Large intestine (tissue), 3 donors: ENCODE measurements at regions not wholly inside any gene's neighbourhood (a gene's known extent, or its start where the extent isn't known, plus 50 kb on each side); places are given as distances from the start of the nearest gene placed in this dataset.
A peak's percentile ranks its signal among the peaks of the same experiment; 100 is the strongest.
"Not testable (repeated sequence)": the region's sequence is repeated elsewhere in the genome, so short reads cannot be mapped to it uniquely, and the experiment has no call there.

Source experiments
- DNase-seq, 2 donors: peaks; one replicate each; pipeline versions ENCODE4 v3.0.0 to v3.0.0-alpha.2; 2013
- H3K27ac ChIP-seq: one replicate; pipeline ENCODE4 v1.5.1; 2013; ENCODE audit warnings: low read length
- H3K27me3 ChIP-seq: 2 replicates; pipeline ENCODE4 v1.6.1; 2013; ENCODE audit warnings: low read length; ENCODE audit not compliant: control insufficient read depth, insufficient read depth
- H3K36me3 ChIP-seq: 2 replicates; pipeline ENCODE4 v1.6.1; 2013; ENCODE audit warnings: low read length; ENCODE audit not compliant: control insufficient read depth, insufficient read depth
- H3K4me1 ChIP-seq: one replicate; pipeline ENCODE4 v1.6.1; 2013; ENCODE audit warnings: low read length; ENCODE audit not compliant: control insufficient read depth, insufficient read depth
- H3K4me3 ChIP-seq: one replicate; pipeline ENCODE4 v1.5.1; 2013; ENCODE audit warnings: low read length
- H3K9me3 ChIP-seq: one replicate; pipeline ENCODE4 v1.6.1; 2013; ENCODE audit warnings: mild to moderate bottlenecking, low read depth, low read length, moderate library complexity; ENCODE audit not compliant: control insufficient read depth
- WGBS: methylation state at CpG from one replicate; pipeline ENCODE4 v1.1.5; 2013; ENCODE audit warnings: low lambda C conversion rate; ENCODE audit not compliant: insufficient coverage; 5-methylcytosine and 5-hydroxymethylcytosine counted together

DNA sequence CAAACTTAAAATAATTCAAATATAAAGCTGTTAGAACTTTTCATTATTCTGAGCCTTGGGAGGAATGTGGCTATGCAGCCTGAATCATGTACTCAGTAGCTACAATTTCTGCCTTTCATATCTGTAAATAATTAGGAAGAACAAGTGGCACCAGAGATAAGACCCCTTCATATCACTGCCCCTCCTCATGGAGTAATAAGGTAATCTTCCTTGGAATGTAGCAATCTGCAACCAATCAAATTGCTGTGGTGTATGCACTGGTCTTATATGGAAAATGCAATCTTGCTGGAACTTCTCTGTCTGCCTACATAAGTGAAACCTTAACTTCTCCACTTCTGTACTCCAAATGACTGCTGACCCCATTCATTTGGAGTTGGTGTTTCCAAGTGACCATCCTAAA is 104.4 kb upstream of the VANGL1 start:
- no peaks in the 10 kb centered on the region for H3K36me3 ChIP-seq

DNA sequence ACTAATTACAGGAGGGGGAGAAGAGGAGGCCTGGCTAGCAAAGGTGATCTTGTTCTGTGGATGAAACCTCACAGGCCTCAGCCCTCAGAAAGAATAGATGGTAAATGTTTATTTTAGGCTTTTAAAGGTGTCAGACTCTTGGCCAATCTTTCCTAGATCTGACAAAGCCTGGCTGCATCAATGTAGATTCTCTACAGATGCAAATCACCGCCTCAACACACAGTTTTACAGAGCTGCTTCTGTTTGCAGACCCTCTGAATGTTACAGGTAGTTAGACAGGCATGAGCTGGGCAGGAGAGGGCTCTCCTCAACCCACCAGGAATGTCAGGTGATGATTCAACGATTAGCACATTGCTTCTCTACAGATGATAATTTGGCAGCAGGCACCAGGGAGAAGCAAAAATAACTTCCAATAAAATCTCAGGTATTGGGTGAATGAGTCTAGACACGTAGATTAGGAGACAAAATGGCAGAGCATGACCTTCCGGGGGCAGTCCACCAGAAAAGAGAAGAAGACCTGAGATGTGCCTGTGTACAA is 105.4 kb upstream of the VANGL1 start:
- H3K9me3 ChIP-seq, result peaks cover 3% of the 10 kb centered on the region
- no peaks in the 10 kb centered on the region for H3K36me3 ChIP-seq
- no peak overlapping the region for H3K4me3 ChIP-seq
- no peak overlapping the region for H3K27ac ChIP-seq
- no peaks in the 10 kb centered on the region for H3K4me1 ChIP-seq
- no peak for DNase-seq
- WGBS, result no CpG with 5 or more reads among the region's 4 CpGs
- H3K27me3 ChIP-seq, result no peaks in the 10 kb centered on the region

More for the DNA sequence above, 104.4 kb upstream of the VANGL1 start:
- Histone ChIP-seq H3K4me3 (no peak overlapping the region), H3K27me3 (no peaks in the 10 kb centered on the region), H3K4me1 (no peaks in the 10 kb centered on the region), H3K9me3 (peaks cover 3% of the 10 kb centered on the region), H3K27ac (no peak overlapping the region)
- no peak for DNase-seq

DNA sequence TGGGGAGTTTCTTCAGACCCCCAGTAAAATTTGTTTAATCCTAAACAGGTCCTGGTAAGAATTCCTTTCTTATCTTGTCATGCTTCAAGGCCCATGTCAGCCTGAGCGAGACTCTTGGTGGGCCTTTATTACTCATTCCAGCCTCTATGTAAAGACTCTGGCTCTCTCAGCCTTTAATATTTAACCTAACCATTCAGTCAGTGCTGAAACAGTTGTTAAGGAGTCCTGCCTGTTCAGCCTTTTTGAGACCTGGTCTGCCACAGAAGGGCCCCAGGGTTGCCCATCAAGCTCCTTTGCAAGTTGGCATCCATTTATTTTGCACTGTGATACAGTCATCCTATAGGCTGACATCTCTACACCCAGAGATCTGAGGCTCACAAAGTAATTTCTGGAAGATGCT is 107.7 kb upstream of the VANGL1 start:
- 40% methylated on average over 1 of the region's 1 CpG for WGBS
- no peak for DNase-seq
- no peak overlapping the region for H3K27ac ChIP-seq

DNA sequence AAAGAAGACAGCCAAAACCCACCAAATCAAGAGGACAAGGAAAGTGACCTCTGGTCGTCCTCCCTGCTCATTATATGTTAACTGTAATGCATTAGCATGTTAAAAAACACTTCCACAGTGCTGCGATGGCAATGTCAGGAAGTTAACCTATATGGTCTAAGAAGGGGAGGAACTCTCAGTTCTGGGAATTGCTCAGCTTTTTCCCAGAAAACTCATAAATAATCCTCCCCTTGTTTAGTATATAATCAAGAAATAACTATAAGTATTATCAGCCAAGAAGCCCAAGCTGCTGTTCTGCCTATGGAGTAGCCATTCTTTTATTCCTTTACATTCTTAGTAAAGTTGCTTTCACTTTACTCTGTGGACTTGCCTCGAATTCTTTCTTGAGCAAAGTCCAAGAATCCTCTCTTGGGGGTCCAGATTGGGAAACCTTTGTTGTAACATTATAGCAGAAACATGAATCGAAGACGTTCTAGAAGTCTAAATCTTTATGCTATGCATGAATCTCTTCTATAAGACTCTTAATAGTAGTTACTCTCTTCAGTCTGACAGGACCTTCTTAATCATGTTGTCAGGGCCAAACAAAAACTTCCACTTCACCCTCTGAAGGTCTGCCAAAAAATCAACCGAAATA is 110.0 kb upstream of the VANGL1 start:
- no peak overlapping the region for H3K27ac ChIP-seq
- no peak overlapping the region for H3K4me3 ChIP-seq
- no peaks in the 10 kb centered on the region for H3K36me3 ChIP-seq
- H3K27me3 ChIP-seq, result no peaks in the 10 kb centered on the region
- DNase-seq, result peak; percentile 30 to 61
- 7% methylated on average over 2 of the region's 6 CpGs for WGBS
- H3K4me1 ChIP-seq, result no peaks in the 10 kb centered on the region
- peaks cover 3% of the 10 kb centered on the region for H3K9me3 ChIP-seq

More for the DNA sequence above, 107.7 kb upstream of the VANGL1 start:
- Histone ChIP-seq H3K36me3 (no peaks in the 10 kb centered on the region), H3K9me3 (peaks cover 3% of the 10 kb centered on the region), H3K4me3 (no peak overlapping the region), H3K4me1 (no peaks in the 10 kb centered on the region), H3K27me3 (no peaks in the 10 kb centered on the region)

DNA sequence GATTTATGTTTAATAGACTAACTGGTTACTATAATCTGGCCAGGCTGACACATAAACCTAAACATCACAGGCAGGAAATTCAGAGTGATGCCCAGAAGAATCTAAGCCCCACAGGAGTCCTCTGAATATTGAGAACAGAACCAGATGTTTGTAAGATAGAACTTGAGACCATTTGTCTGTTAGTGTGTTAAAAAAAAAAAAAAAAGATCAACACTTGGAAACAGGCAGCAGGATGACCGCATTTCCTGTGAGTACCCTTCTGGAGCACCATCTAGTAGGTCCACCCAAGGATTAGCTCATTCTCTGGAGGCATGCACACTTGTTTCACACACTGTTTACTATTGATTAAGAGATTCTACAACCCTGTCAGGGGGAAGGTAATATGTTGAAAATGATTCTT is 111.4 kb upstream of the VANGL1 start:
- no CpG with 5 or more reads among the region's 1 CpG for WGBS
- Histone ChIP-seq H3K27ac (no peak overlapping the region), H3K36me3 (no peaks in the 10 kb centered on the region), H3K4me1 (no peaks in the 10 kb centered on the region), H3K9me3 (peaks cover 3% of the 10 kb centered on the region), H3K4me3 (no peak overlapping the region), H3K27me3 (no peaks in the 10 kb centered on the region)
- DNase-seq, result no peak

DNA sequence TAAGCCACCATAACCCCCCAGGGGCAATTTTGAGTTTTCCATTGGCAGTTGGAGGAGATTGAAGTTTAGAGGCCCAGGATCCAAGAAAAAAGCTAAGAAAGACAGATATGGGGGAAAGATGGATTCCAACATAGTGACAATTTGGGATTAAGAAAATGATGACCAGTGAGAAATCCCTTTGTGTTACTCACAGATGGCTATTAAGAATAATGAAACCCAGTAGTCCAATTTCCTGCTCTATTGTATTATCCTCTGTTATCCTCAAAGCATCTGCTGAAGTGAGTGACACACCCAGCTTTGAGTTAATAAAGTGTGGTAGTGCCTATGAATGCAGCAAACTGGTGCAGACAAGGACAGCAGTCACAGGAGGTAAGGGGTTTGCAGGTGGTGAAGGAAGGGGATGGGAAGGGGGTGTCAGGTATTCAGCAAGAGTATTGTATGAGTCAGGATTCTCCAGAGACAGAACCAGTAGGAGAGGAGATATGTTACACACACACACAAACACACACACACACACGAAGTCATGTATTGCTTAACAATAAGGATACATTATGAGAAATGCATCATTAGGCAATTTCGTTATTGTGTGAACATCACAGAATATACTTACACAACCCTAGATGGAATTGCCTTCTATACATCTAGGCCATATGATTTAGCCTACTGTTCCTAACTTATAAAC is 112.4 kb upstream of the VANGL1 start:
- WGBS, result no CpG with 5 or more reads among the region's 2 CpGs
- Histone ChIP-seq H3K36me3 (no peaks in the 10 kb centered on the region), H3K4me3 (no peak overlapping the region), H3K9me3 (no peaks in the 10 kb centered on the region), H3K27me3 (no peaks in the 10 kb centered on the region), H3K27ac (no peak overlapping the region), H3K4me1 (no peaks in the 10 kb centered on the region)
- no peak for DNase-seq

DNA sequence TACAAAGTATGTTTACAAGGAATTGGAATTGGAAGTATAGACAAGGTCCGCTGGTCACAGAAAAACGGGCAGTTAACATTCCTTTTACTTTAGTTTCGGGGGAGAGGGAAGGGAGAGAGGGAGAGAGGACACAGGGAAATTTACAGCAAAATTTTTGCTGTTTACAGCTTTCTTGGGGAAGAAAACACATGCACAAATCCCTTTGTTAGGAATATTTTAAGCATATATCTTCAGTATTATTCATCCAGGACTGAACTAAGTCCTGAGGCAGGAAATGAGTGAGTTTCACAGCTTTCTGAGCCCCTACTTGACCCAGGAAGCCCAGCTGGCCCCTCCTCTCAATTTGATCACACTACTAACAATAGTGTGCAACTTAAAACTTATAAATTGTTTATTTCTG is 113.4 kb upstream of the VANGL1 start:
- not testable (repeated sequence) for H3K27ac ChIP-seq, H3K36me3 ChIP-seq, H3K4me1 ChIP-seq, DNase-seq, H3K4me3 ChIP-seq, H3K27me3 ChIP-seq, H3K9me3 ChIP-seq
- WGBS, result 36% methylated on average over 3 of the region's 3 CpGs

DNA sequence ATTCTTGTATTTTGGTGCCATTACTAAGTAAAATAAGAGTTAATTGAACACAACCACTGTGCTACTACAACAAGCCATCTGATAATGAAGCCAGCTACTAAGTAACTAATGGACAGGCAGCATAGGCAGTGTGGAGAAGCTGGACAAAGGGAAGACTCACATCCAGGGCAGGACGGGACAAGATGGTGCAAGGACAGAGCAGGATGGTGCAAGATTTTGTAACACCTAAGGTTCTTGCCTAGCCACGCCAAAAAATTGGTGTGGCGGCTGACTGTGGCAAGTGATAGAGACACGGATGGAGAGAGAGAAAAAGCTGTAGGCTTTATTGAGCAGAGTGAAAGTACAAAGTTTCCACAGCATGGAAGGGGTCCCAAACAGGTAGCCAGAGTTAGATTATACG is 114.0 kb upstream of the VANGL1 start:
- no peak overlapping the region for H3K27ac ChIP-seq
- H3K36me3 ChIP-seq, result no peaks in the 10 kb centered on the region
- DNase-seq, result no peak
- WGBS, result no CpG with 5 or more reads among the region's 5 CpGs
- no peaks in the 10 kb centered on the region for H3K27me3 ChIP-seq
- no peak overlapping the region for H3K4me3 ChIP-seq
- H3K4me1 ChIP-seq, result no peaks in the 10 kb centered on the region
- H3K9me3 ChIP-seq, result no peaks in the 10 kb centered on the region

DNA sequence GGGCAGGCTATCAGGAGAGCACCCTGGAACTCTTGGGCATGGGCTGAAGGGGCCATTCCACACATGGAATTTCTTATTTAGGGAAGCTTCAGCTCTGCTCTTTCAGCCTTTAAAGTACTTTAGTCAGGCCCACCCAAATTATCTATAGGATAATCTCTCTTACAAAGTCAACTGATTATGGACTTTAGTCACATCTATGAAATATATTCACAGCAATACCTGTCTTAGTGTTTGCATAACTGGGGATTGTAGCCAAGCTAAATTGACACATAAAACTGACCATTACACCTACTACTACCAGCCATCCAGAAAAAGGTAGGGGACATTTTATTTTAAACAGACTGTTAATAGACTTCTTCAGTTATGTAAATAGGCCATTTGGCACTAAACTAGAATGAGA is 114.9 kb upstream of the VANGL1 start:
- no peaks in the 10 kb centered on the region for H3K27me3 ChIP-seq
- no peaks in the 10 kb centered on the region for H3K36me3 ChIP-seq
- H3K9me3 ChIP-seq, result no peaks in the 10 kb centered on the region
- DNase-seq, result no peak
- no peaks in the 10 kb centered on the region for H3K4me1 ChIP-seq
- H3K4me3 ChIP-seq, result no peak overlapping the region
- H3K27ac ChIP-seq, result no peak overlapping the region

DNA sequence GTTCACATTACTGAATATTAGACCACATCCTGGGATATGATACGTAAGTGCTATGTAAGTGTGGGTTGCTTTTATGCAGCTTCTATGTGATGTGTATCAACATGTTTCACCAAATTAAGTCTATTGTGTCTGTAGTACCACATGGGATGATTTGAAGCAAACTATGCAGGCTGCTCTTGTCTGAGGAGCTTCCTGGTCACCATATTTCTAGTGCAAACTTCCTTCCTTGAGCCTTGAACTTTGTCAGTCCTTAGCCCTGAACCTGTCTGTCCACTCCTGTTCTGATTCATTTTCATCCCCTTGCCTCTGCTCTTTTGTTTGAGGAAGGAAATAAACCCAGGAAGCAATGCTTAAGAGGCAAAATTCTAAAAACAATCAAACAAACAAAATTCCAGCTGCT is 117.5 kb upstream of the VANGL1 start:
- no peaks in the 10 kb centered on the region for H3K27me3 ChIP-seq
- DNase-seq, result no peak
- H3K9me3 ChIP-seq, result no peaks in the 10 kb centered on the region
- no peak overlapping the region for H3K4me3 ChIP-seq
- H3K36me3 ChIP-seq, result no peaks in the 10 kb centered on the region
- no CpG with 5 or more reads among the region's 1 CpG for WGBS
- H3K27ac ChIP-seq, result no peak overlapping the region
- H3K4me1 ChIP-seq, result no peaks in the 10 kb centered on the region

DNA sequence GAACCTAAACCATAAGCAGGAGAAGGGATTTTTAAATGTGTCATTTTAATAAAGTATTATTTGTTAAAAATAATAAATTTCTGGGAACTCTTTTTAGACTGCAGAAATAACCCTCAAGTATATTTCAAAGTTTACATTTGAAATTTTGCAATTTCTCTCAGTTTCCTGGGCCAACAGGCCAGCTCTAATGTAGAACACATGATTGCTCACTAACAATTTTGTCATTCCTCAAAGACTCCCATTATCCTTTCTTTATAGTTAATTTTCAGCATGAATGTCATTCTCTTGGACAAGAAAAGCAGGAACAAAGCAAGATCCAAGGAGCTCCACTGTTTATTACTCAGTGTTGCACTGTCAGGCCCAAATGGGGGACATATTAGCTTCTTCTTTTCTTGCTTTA is 119.4 kb upstream of the VANGL1 start:
- H3K36me3 ChIP-seq, result no peaks in the 10 kb centered on the region
- H3K27ac ChIP-seq, result no peak overlapping the region
- no peaks in the 10 kb centered on the region for H3K4me1 ChIP-seq
- no peaks in the 10 kb centered on the region for H3K27me3 ChIP-seq
- no peak for DNase-seq
- no peak overlapping the region for H3K4me3 ChIP-seq
- H3K9me3 ChIP-seq, result no peaks in the 10 kb centered on the region
